ENCODE measurements at regions not wholly inside any gene's neighbourhood (a gene's known extent, or its start where the extent isn't known, plus 50 kb on each side); places are given as distances from the start of the nearest gene placed in this dataset.

DNA sequence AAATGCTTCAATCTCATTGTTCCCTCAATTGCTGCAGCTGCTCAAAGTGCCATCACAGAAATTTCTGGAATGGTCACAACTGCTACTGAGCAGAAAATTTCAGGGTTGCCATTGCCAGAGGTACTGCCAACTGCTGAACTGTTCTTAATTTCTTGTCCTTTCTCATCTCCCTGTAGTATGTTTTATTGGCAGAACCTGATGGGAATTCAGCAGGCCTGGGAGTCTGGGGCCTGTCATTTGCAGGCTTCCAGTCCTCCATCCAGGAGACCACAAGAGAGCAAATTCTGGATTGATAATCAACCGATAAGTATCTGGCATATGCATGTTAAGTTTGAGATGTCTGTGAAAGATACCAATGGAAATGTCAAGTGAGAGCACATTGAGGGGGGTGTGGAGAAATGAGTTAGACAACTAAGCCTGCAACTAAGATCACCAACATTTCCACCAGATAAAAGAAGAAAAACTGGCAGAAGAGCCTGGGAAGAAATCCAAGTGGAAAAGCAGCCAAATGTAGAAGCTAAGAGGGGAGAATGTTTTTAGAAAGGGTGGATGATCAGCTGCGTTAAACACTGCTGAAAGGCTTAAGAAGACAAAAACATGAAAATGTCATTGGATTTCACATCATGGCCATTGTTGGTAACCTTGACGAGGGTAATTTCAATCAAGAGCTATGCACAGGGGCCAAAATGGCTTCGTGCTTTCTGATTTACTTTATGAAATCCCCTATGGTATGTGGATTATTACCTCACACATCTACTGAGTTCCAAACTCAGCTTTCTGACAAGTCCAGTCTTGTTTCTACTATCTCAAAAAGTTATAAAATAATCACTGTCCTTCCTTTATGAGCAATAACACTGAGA, 648.1 kb downstream of the PLPP3 start:
- no peak overlapping the region for H3K4me3 ChIP-seq
- no peak for TF ChIP-seq POLR2A (IDR thresholded peaks at IDR 0.05)
- TF ChIP-seq, protein P1, sequence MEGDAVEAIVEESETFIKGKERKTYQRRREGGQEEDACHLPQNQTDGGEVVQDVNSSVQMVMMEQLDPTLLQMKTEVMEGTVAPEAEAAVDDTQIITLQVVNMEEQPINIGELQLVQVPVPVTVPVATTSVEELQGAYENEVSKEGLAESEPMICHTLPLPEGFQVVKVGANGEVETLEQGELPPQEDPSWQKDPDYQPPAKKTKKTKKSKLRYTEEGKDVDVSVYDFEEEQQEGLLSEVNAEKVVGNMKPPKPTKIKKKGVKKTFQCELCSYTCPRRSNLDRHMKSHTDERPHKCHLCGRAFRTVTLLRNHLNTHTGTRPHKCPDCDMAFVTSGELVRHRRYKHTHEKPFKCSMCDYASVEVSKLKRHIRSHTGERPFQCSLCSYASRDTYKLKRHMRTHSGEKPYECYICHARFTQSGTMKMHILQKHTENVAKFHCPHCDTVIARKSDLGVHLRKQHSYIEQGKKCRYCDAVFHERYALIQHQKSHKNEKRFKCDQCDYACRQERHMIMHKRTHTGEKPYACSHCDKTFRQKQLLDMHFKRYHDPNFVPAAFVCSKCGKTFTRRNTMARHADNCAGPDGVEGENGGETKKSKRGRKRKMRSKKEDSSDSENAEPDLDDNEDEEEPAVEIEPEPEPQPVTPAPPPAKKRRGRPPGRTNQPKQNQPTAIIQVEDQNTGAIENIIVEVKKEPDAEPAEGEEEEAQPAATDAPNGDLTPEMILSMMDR (IDR thresholded peaks at IDR 0.05), result no peak
- no peaks in the 10 kb centered on the region for H3K4me1 ChIP-seq
- ATAC-seq, result no peak
- no peak for DNase-seq
- H3K27ac ChIP-seq, result no peak overlapping the region
- H3K36me3 ChIP-seq, result no peaks in the 10 kb centered on the region
- no peaks in the 10 kb centered on the region for H3K27me3 ChIP-seq
- no peaks in the 10 kb centered on the region for H3K9me3 ChIP-seq
- intact Hi-C loops (cut with DNase I), result no loop called here
- 74% methylated on average over 4 of the region's 4 CpGs for WGBS (ENCODE audit: insufficient coverage, low coverage, low lambda C conversion rate, missing lambda C conversion rate)

DNA sequence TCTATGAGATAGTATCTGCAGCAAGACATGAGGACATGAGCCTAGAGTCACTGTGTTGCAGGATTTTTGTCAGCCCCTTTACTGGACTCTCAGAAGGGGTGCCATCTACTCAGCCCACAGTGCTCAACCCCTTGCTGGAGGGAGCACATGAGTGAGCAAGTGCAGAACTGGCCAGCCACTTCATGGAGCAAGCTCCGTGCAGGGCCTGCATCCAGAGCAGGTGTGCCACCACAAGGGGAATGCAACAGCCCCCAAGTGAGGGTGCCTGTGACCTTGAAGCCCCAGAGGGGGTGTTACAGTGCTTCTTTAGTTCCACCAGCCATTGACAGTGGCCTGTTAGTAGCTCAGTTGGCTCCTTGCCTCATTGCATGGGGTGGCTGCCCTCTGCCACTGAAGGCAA, 649.7 kb downstream of the PLPP3 start:
- no peak for DNase-seq
- no peaks in the 10 kb centered on the region for H3K36me3 ChIP-seq
- H3K4me1 ChIP-seq, result no peaks in the 10 kb centered on the region
- no peak for ATAC-seq
- no peak overlapping the region for H3K27ac ChIP-seq
- H3K4me3 ChIP-seq, result no peak overlapping the region
- intact Hi-C loops (cut with DNase I), result no loop called here
- no CpG with 5 or more reads among the region's 1 CpG for WGBS (ENCODE audit: insufficient coverage, low coverage, low lambda C conversion rate, missing lambda C conversion rate)
- TF ChIP-seq, protein P1 (IDR thresholded peaks at IDR 0.05), result no peak
- TF ChIP-seq POLR2A (IDR thresholded peaks at IDR 0.05), result no peak
- H3K27me3 ChIP-seq, result no peaks in the 10 kb centered on the region
- no peaks in the 10 kb centered on the region for H3K9me3 ChIP-seq

DNA sequence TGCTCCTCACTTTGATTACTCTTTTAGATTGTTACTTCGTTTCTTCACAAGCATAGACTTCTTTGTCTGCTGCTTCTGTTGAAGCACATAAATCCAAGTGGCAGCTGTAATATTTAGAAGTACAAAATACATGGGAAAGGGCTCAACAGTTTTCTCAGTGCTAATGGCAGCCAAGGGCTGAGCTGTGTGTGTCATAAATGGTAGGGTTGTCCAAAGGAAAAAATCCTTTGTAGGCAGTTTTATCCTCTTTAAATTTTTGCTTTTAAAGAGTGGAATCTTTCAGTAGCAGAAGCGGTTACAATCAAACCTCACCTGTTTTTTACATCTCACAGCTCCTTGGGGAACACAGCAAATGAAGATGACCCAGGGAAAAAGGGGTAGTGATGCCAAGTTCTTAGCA, 650.8 kb downstream of the PLPP3 start:
- no peak overlapping the region for H3K27ac ChIP-seq
- WGBS (ENCODE audit: insufficient coverage, low coverage, low lambda C conversion rate, missing lambda C conversion rate), result 61% methylated on average over 2 of the region's 2 CpGs
- intact Hi-C loops (cut with DNase I), result no loop called here

DNA sequence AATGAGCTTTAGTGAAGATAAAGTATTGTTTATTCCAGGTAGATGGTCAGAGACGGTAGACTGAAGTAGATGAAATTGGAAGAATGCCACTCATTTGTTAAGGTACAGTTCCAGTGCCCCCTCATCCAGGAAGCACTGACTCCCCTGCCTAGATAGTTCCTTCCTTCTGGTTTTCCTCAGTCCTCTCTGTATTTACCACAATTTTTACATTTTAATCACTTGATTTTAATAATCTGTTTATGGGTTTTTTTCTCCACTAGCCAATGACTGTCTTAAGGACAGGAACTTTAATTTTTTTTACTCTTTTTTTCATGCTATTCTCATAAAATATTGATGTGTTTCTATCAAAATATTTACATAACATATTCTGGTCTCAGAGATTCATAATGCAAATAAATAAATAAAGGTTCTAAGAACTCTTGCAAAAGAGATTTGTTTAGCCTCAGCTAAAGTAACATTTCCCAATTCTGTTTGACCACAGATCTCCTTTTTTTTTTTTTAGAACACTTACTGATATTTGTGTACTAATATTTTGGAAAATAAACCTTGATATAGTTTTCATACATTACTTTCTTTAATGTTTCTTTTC, 651.6 kb downstream of the PLPP3 start:
- Histone ChIP-seq H3K27ac (no peak overlapping the region), H3K4me3 (no peak overlapping the region), H3K4me1 (no peaks in the 10 kb centered on the region), H3K9me3 (no peaks in the 10 kb centered on the region), H3K36me3 (no peaks in the 10 kb centered on the region), H3K27me3 (no peaks in the 10 kb centered on the region)
- ATAC-seq, result no peak
- intact Hi-C loops (cut with DNase I), result no loop called here
- TF ChIP-seq POLR2A (IDR thresholded peaks at IDR 0.05), result no peak
- TF ChIP-seq, protein P1 (IDR thresholded peaks at IDR 0.05), result no peak
- WGBS (ENCODE audit: insufficient coverage, low coverage, low lambda C conversion rate, missing lambda C conversion rate), result 50% methylated on average over 1 of the region's 1 CpG
- DNase-seq, result no peak

More for the DNA sequence above, 650.8 kb downstream of the PLPP3 start:
- H3K4me1 ChIP-seq, result no peaks in the 10 kb centered on the region
- H3K27me3 ChIP-seq, result no peaks in the 10 kb centered on the region
- ATAC-seq, result no peak
- no peak for TF ChIP-seq POLR2A (IDR thresholded peaks at IDR 0.05)
- TF ChIP-seq, protein P1 (IDR thresholded peaks at IDR 0.05), result no peak
- H3K4me3 ChIP-seq, result no peak overlapping the region
- no peaks in the 10 kb centered on the region for H3K9me3 ChIP-seq
- no peak for DNase-seq
- no peaks in the 10 kb centered on the region for H3K36me3 ChIP-seq
